ENCODE measurements at regions not wholly inside any gene's neighbourhood (a gene's known extent, or its start where the extent isn't known, plus 50 kb on each side); places are given as distances from the start of the nearest gene placed in this dataset.

DNA sequence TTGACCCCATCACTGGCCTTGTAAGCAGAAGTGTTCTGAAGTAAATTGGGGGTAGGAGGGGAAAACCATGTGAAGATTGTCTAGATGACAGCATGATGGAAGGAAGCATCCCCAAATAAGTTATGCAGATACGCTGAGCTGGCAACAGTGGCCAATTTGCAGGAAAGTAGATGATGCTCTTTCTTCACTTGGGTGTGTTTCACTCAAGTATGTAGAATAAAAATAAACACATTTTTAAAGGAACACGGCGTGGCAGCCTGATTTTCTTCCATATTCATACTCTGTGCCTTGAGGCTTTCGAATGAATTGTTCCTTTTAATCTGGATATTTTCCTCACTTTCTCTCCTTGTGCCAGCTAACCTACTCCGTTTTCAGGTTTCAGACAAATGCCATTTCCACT lies 295.5 kb upstream of the DPYD start:
- H3K27me3 Mint-ChIP-seq (ENCODE audit: low read depth), result no peaks in the 10 kb centered on the region
- no peak for DNase-seq (ENCODE audit: low spot score in 2 of 2, unreplicated experiment in 2 of 2)
- H3K27ac Mint-ChIP-seq, result no peak overlapping the region
- TF ChIP-seq, protein P1, sequence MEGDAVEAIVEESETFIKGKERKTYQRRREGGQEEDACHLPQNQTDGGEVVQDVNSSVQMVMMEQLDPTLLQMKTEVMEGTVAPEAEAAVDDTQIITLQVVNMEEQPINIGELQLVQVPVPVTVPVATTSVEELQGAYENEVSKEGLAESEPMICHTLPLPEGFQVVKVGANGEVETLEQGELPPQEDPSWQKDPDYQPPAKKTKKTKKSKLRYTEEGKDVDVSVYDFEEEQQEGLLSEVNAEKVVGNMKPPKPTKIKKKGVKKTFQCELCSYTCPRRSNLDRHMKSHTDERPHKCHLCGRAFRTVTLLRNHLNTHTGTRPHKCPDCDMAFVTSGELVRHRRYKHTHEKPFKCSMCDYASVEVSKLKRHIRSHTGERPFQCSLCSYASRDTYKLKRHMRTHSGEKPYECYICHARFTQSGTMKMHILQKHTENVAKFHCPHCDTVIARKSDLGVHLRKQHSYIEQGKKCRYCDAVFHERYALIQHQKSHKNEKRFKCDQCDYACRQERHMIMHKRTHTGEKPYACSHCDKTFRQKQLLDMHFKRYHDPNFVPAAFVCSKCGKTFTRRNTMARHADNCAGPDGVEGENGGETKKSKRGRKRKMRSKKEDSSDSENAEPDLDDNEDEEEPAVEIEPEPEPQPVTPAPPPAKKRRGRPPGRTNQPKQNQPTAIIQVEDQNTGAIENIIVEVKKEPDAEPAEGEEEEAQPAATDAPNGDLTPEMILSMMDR (IDR thresholded peaks at IDR 0.05; ENCODE audit: unreplicated experiment), result no peak
- peaks cover 4% of the 10 kb centered on the region for H3K9me3 Mint-ChIP-seq
- no peaks in the 10 kb centered on the region for H3K36me3 Mint-ChIP-seq
- peaks cover 5% of the 10 kb centered on the region for H3K4me1 Mint-ChIP-seq
- no peak overlapping the region for H3K4me3 Mint-ChIP-seq

DNA sequence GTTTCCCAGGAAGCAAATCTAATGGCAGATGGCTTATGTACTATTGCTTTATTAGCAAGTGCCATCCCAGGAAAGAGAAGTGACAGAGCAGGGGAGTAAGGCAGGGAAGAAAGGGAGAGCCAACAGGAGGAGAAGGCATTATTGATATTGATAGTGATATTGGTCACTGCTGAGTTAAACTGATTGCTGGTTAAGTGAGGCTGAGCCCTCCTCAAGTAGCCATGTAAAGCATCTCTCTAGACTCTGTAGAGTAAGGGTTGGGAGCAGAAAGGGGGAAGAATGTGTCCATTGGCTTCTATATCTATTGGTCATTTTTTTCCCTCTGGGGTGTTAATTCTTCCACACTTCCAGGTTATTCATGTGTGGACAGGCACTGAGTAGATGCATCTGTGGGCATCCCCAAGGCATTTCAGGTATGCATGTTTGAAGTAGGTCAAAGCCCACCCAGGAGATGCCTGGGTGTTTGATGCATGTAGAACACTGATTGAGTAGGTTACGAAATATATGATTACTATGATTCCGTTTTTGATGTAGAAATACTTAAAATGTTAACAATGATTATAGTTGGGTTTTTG lies 290.5 kb upstream of the DPYD start:
- peaks cover 32% of the 10 kb centered on the region for H3K4me1 Mint-ChIP-seq
- H3K9me3 Mint-ChIP-seq, result peaks cover 4% of the 10 kb centered on the region
- DNase-seq (ENCODE audit: low spot score in 2 of 2, unreplicated experiment in 2 of 2), result no peak
- peak overlapping the region; percentile 68 for H3K27ac Mint-ChIP-seq
- TF ChIP-seq, protein P1 (IDR thresholded peaks at IDR 0.05; ENCODE audit: unreplicated experiment), result no peak
- no peaks in the 10 kb centered on the region for H3K27me3 Mint-ChIP-seq (ENCODE audit: low read depth)
- no peak overlapping the region for H3K4me3 Mint-ChIP-seq
- no peaks in the 10 kb centered on the region for H3K36me3 Mint-ChIP-seq

DNA sequence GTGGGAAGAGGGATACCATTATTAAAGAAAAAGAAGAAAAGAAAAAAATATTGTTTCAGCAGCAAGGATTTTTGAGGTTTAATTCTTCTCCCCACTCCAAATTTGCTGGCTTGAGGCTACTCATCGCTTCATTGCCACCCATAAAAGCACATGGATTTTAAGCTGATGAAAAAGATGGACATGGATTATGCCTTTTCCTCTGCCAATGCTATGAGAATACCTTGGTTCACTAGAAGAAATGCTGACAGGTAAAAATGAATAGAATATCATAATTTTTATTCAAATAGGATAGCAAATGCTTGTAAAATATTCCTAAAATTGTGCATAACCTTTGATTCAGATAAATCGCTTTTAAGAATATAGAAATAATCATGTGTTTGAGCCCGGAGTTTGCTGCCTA lies 289.7 kb upstream of the DPYD start:
- Mint-ChIP-seq H3K27ac (peak overlapping the region; percentile 95), H3K36me3 (no peaks in the 10 kb centered on the region), H3K4me1 (peaks cover 34% of the 10 kb centered on the region), H3K4me3 (peak overlapping the region; percentile 58), H3K27me3 (ENCODE audit: low read depth) (no peaks in the 10 kb centered on the region), H3K9me3 (peaks cover 4% of the 10 kb centered on the region)
- no peak for DNase-seq (ENCODE audit: low spot score in 2 of 2, unreplicated experiment in 2 of 2)
- TF ChIP-seq, protein P1 (IDR thresholded peaks at IDR 0.05; ENCODE audit: unreplicated experiment), result no peak

DNA sequence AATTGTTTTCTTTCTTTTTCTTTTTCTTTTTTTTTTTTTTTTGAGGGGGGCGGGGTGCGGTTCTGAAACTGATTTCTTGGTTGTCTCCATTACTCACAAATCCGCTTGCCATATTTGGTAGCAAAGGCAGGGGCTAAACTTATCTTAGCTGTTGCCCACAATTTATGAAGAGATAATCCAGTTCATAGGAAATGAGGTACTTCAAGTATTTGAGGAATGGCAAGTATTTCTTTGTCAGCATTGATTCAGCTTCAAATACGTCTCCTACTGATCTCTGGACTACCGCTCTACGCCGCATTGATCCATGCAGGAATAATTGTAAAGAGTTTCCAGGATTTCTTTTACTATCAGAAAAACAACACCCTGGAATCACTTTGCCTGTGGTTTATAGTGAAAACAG lies 289.2 kb upstream of the DPYD start:
- H3K4me3 Mint-ChIP-seq, result peak overlapping the region; percentile 58
- H3K36me3 Mint-ChIP-seq, result no peaks in the 10 kb centered on the region
- H3K27me3 Mint-ChIP-seq (ENCODE audit: low read depth), result no peaks in the 10 kb centered on the region
- peaks cover 39% of the 10 kb centered on the region for H3K4me1 Mint-ChIP-seq
- H3K27ac Mint-ChIP-seq, result peak overlapping the region; percentile 95
- DNase-seq (ENCODE audit: low spot score in 2 of 2, unreplicated experiment in 2 of 2), result no peak
- H3K9me3 Mint-ChIP-seq, result peaks cover 4% of the 10 kb centered on the region
- TF ChIP-seq, protein P1 (IDR thresholded peaks at IDR 0.05; ENCODE audit: unreplicated experiment), result no peak

DNA sequence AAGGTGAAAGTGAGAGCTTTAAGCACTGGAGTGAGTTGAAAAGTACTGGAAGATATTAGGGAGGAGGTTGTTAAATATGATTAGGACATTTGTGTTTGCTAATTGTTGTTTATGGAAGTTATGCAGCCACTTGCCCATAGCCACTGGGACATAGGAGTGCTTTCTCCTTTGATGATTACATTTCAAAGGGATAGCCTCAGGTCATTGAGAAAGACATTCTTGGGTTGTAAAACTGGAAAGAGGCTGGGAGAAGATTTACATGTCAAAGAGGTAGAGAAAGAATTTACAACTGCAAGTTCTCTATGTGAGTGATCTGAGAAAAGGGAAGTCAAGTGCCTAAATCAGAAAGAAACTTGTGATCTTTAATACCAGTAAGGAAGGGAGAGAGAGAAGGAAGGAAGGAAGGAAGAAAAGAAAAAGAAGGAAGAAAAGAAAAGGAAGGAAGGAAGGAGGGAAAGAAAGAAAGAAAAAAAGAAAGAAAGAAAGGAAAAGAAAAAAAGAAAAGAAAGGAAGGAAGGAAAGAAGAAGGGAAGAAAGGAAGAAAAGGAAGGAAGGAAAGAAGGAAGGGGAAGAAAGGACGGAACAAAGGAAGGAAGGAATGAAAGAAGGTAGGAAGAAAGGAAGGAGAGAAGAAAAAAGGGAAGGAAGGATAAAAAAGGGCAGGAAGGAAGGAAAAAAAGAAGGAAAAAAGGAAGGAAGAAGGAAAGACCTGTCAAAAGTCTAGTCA lies 284.6 kb upstream of the DPYD start:
- Mint-ChIP-seq H3K27ac (peak overlapping the region; percentile 96), H3K27me3 (ENCODE audit: low read depth) (no peaks in the 10 kb centered on the region), H3K36me3 (no peaks in the 10 kb centered on the region), H3K9me3 (peaks cover 4% of the 10 kb centered on the region), H3K4me1 (peaks cover 67% of the 10 kb centered on the region), H3K4me3 (no peak overlapping the region)
- TF ChIP-seq, protein P1 (IDR thresholded peaks at IDR 0.05; ENCODE audit: unreplicated experiment), result no peak
- DNase-seq (ENCODE audit: low spot score in 2 of 2, unreplicated experiment in 2 of 2), result no peak

Data from mesothelial cell of epicardium (in vitro differentiated cells).